ENCODE measurements at regions not wholly inside any gene's neighbourhood (a gene's known extent, or its start where the extent isn't known, plus 50 kb on each side); places are given as distances from the start of the nearest gene placed in this dataset.

DNA sequence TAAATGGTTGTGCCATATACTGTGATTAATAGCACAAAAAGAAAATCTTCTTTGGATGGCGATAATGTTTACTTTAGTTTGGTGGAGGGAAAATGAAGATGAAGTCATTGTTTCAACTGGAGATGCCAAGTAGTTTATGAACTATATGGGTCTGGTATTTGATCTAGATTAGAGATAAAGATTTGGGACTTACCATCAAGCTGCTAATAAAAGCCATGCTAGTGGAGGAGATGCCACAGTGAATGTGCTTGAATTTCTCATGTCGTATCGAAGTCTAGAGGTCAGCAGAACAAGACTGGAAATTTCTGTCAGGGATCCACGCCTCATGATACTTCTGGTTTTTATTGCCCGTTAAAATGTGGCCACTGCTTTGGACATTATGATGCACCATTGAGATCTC, 742.0 kb downstream of the NCAM2 start:
- in situ Hi-C loops (cut with MboI) = no loop called here
- FAIRE-seq = no peak
- intact Hi-C loops (cut with micrococcal nuclease; ENCODE audit: unreplicated experiment) = no loop called here
- no peaks in the 10 kb centered on the region for H3K4me1 ChIP-seq (ENCODE audit: control insufficient read depth, insufficient read depth, low read length)
- ChIA-PET RAD21 (ENCODE audit: unreplicated experiment) (no interaction called here), CTCF (no interaction called here), SMC1A (ENCODE audit: uncharacterized antibody, unreplicated experiment) (no interaction called here), POLR2A (no interaction called here)
- H2AFZ ChIP-seq (ENCODE audit: control insufficient read depth, low read depth, low read length) = no peak overlapping the region
- no peak overlapping the region for H3K4me2 ChIP-seq (ENCODE audit: control insufficient read depth, insufficient read depth)
- no TSS peak for BruUV-seq (replicated peaks)
- no peak overlapping the region for H3K4me3 ChIP-seq
- TF ChIP-seq ZNF384 (IDR thresholded peaks at IDR 0.05; ENCODE audit: borderline replicate concordance, low read depth, low read length) (no peak), WRNIP1 (IDR thresholded peaks at IDR 0.05; ENCODE audit: borderline replicate concordance, low read depth, low read length) (no peak), BCL11A (IDR thresholded peaks at IDR 0.05; ENCODE audit: low read depth, low read length) (no peak), YBX1 (IDR thresholded peaks at IDR 0.05) (no peak), ZNF24 (IDR thresholded peaks at IDR 0.05) (no peak), NR2C1 (IDR thresholded peaks at IDR 0.05) (no peak)
- TF ChIP-seq, protein P1, sequence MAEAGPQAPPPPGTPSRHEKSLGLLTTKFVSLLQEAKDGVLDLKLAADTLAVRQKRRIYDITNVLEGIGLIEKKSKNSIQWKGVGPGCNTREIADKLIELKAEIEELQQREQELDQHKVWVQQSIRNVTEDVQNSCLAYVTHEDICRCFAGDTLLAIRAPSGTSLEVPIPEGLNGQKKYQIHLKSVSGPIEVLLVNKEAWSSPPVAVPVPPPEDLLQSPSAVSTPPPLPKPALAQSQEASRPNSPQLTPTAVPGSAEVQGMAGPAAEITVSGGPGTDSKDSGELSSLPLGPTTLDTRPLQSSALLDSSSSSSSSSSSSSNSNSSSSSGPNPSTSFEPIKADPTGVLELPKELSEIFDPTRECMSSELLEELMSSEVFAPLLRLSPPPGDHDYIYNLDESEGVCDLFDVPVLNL (IDR thresholded peaks at IDR 0.05; ENCODE audit: low read depth, low read length) = no peak
- no peak for ATAC-seq
- no peaks in the 10 kb centered on the region for H4K20me1 ChIP-seq (ENCODE audit: control insufficient read depth, insufficient read depth)
- DNase-seq (ENCODE audit: low read depth, low spot score) = no peak
- H3K9me3 ChIP-seq (replicated peaks; ENCODE audit: control insufficient read depth, insufficient read depth, low read length) = no peaks in the 10 kb centered on the region; the same call in 2 of the 3 replicates
- H3K27ac ChIP-seq (ENCODE audit: control insufficient read depth, insufficient read depth) = no peak overlapping the region
- no peak overlapping the region for H3K9ac ChIP-seq (ENCODE audit: control insufficient read depth, insufficient read depth, low read length)
- WGBS (ENCODE audit: insufficient coverage, insufficient replicate concordance, low lambda C conversion rate, missing lambda C conversion rate) = 14% methylated on average over 5 of the region's 5 CpGs
- no peaks in the 10 kb centered on the region for H3K36me3 ChIP-seq (ENCODE audit: control insufficient read depth in 2 of 2, insufficient read depth in 2 of 2, low read length in 1 of 2)
- H3K27me3 ChIP-seq (replicated peaks in 1 of 2; ENCODE audit: control insufficient read depth in 2 of 2, insufficient read depth in 2 of 2, low read length in 1 of 2) = no peaks in the 10 kb centered on the region
- no peaks in the 10 kb centered on the region for H3K79me2 ChIP-seq (ENCODE audit: control insufficient read depth, insufficient read depth, low read length)

DNA sequence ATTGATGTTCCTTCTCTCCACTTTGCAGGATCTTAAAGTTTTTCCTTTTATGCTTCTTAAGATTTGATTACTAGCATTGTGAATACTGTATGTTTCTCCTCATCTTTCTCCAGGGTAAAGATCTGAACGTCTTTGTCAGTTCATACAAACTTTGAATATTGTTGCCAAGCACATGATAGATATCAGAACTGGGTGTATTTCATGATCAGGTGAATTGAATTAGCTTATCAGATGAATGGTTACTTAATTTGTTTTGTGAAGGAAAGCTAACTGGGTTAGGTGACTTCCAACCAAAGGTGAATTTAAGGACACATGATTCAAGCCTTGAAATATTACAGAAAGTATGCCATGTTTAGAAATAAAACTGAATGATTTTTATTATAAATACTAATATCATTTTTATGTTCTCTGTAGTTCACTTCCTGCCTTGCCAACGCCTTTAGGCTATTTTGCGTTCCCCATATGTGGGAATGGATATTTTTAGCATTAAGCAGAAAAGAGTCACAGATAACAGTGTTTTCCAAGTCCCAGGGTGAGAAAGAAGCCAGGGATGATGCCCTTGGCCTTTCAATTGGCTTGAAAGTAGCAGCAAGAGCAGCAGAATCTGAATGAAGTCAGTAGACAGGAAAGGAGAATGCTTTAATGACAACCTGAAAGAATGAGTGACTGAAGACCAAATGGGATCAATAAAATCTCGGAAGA, 752.1 kb downstream of the NCAM2 start:
- Histone ChIP-seq H3K9me3 (replicated peaks; ENCODE audit: control insufficient read depth, insufficient read depth, low read length) (no peaks in the 10 kb centered on the region; the same call in 2 of the 3 replicates), H3K27ac (ENCODE audit: control insufficient read depth, insufficient read depth) (no peak overlapping the region), H4K20me1 (ENCODE audit: control insufficient read depth, insufficient read depth) (no peaks in the 10 kb centered on the region), H3K79me2 (ENCODE audit: control insufficient read depth, insufficient read depth, low read length) (no peaks in the 10 kb centered on the region), H3K36me3 (ENCODE audit: control insufficient read depth in 2 of 2, insufficient read depth in 2 of 2, low read length in 1 of 2) (no peaks in the 10 kb centered on the region), H3K4me3 (no peak overlapping the region), H2AFZ (ENCODE audit: control insufficient read depth, low read depth, low read length) (no peak overlapping the region), H3K4me1 (ENCODE audit: control insufficient read depth, insufficient read depth, low read length) (no peaks in the 10 kb centered on the region), H3K4me2 (ENCODE audit: control insufficient read depth, insufficient read depth) (no peak overlapping the region), H3K27me3 (replicated peaks in 1 of 2; ENCODE audit: control insufficient read depth in 2 of 2, insufficient read depth in 2 of 2, low read length in 1 of 2) (no peaks in the 10 kb centered on the region), H3K9ac (ENCODE audit: control insufficient read depth, insufficient read depth, low read length) (no peak overlapping the region)
- ChIA-PET POLR2A (no interaction called here), CTCF (no interaction called here), RAD21 (ENCODE audit: unreplicated experiment) (no interaction called here), SMC1A (ENCODE audit: uncharacterized antibody, unreplicated experiment) (no interaction called here)
- intact Hi-C loops (cut with micrococcal nuclease; ENCODE audit: unreplicated experiment) = no loop called here
- no peak for FAIRE-seq
- ATAC-seq = no peak
- WGBS (ENCODE audit: insufficient coverage, insufficient replicate concordance, low lambda C conversion rate, missing lambda C conversion rate) = 17% methylated on average over 4 of the region's 4 CpGs
- DNase-seq (ENCODE audit: low read depth, low spot score) = no peak
- no TSS peak for BruUV-seq (replicated peaks)
- in situ Hi-C loops (cut with MboI) = no loop called here
- TF ChIP-seq ETV6 (conservative IDR thresholded peaks at IDR 0.05 in 1 of 2, IDR thresholded peaks at IDR 0.05 in 1 of 2; ENCODE audit: borderline replicate concordance in 1 of 2, low read depth in 1 of 2) (no peak), STAT3 (IDR thresholded peaks at IDR 0.05; ENCODE audit: low read depth, low read length) (no peak), CBFB (IDR thresholded peaks at IDR 0.05; ENCODE audit: low read depth) (no peak), NR2F1 (conservative IDR thresholded peaks at IDR 0.05) (no peak), SP1 (IDR thresholded peaks at IDR 0.05; ENCODE audit: low read depth, low read length) (no peak), SIX5 (IDR thresholded peaks at IDR 0.05; ENCODE audit: low read depth, low read length, severe bottlenecking) (no peak), CHD4 (IDR thresholded peaks at IDR 0.05) (no peak), TCF3 (IDR thresholded peaks at IDR 0.05; ENCODE audit: borderline replicate concordance, insufficient read depth, low read depth, low read length) (no peak)
